Skin epidermis (tissue), 12 donors: ENCODE measurements at regions not wholly inside any gene's neighbourhood (a gene's known extent, or its start where the extent isn't known, plus 50 kb on each side); places are given as distances from the start of the nearest gene placed in this dataset.

Experiments used
- H3K27ac ChIP-seq, 21 experiments: fragments of 200-600 bp; sonication (generic) in 11 of 21; one replicate each; pipeline ENCODE4 v1.5.0; 2020; ENCODE audit warnings: mild to moderate bottlenecking in 3 of 21, inconsistent platforms in 2 of 21, moderate library complexity in 2 of 21
- H3K4me3 ChIP-seq, 7 experiments: fragments of 200-600 bp; sonication (generic) in 2 of 7; one replicate each; pipeline ENCODE4 v1.5.0; 2020; ENCODE audit warnings: inconsistent platforms in 2 of 7, mild to moderate bottlenecking in 2 of 7, moderate library complexity in 1 of 7

DNA sequence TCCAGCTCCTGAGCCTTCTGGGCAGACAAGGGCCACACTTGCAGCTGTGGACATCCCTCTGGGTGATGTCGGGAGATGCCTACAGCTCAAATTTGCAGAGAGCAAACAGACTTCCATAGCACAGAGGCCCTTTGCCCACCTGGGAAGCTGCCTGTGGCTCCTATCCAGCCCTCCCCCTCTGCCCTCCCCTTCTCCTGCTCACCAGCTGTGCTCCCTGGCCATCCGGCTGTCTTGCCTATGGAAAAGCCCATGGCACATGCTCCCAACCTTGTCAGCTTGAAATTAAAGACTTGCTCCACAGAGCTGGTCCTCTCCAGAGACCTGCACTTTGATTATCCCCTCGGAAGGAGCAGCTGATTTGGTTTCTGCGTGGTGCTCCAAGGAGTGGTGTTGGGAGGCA is 118.9 kb upstream of the NECTIN1 start:
- H3K27ac ChIP-seq = no peak overlapping the region

GRCh38 chr11:119846374-119846773 is 117.4 kb upstream of the NECTIN1 start:
- Histone ChIP-seq H3K4me3 (no peak overlapping the region), H3K27ac (no peak overlapping the region)

More for the DNA sequence above, 118.9 kb upstream of the NECTIN1 start:
- H3K4me3 ChIP-seq = no peak overlapping the region

- Histone ChIP-seq H3K4me3 (no peak overlapping the region), H3K27ac (no peak overlapping the region)
Measured at GRCh38 chr11:119845756-119846155, 116.8 kb upstream of the NECTIN1 start.

DNA sequence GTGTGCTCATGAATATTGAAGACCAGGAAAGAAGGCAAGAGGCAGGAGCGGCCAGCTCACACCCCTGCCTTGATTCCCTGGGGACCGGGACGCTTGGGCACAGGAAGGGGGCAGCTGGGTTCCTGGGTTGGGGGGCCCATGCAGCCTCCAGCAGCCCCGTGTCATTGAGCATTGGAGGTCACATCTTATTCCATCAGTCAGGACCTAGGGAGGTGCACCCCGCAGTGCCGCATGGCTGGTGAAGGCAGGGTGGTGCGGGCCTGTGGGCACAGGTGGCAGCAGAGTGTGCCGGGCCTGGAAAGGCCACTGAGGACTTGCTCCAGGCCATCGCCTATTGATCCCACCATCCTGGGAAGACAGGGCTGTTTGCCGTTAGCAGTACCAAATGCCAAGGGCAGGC is 116.3 kb upstream of the NECTIN1 start:
- no peak overlapping the region for H3K4me3 ChIP-seq
- no peak overlapping the region for H3K27ac ChIP-seq

GRCh38 chr11:119844808-119845207 is 115.8 kb upstream of the NECTIN1 start:
- H3K4me3 ChIP-seq = no peak overlapping the region
- H3K27ac ChIP-seq = no peak overlapping the region

- Histone ChIP-seq H3K27ac (no peak overlapping the region), H3K4me3 (no peak overlapping the region)
Measured at GRCh38 chr11:119843877-119844276, 114.9 kb upstream of the NECTIN1 start.

DNA sequence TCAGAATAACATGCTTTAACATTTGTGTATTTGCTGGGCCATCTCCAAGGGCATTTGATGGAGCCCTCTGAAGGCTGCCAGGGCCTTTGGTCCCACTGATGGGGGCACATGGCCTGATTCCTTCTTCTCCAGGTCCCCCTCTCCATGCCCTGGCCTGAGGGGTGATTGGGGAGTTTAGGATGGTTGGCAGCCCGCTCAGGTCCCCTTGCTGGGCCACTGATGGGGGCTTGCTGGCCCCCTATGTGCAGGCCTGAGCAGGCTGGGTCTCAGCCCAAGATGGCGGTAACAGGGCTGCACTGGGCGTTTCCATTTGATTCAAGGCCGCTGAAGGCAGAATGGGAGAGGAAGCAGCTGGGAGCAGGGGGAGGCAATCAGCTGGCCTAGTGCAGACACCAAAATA is 113.7 kb upstream of the NECTIN1 start:
- no peak overlapping the region for H3K4me3 ChIP-seq

GRCh38 chr11:119839476-119840133 is 110.6 kb upstream of the NECTIN1 start:
- H3K27ac ChIP-seq = no peak overlapping the region
- no peak overlapping the region for H3K4me3 ChIP-seq

More for the DNA sequence above, 113.7 kb upstream of the NECTIN1 start:
- H3K27ac ChIP-seq = no peak overlapping the region

GRCh38 chr11:119835753-119836152 is 106.8 kb upstream of the NECTIN1 start:
- H3K27ac ChIP-seq = no peak overlapping the region

DNA sequence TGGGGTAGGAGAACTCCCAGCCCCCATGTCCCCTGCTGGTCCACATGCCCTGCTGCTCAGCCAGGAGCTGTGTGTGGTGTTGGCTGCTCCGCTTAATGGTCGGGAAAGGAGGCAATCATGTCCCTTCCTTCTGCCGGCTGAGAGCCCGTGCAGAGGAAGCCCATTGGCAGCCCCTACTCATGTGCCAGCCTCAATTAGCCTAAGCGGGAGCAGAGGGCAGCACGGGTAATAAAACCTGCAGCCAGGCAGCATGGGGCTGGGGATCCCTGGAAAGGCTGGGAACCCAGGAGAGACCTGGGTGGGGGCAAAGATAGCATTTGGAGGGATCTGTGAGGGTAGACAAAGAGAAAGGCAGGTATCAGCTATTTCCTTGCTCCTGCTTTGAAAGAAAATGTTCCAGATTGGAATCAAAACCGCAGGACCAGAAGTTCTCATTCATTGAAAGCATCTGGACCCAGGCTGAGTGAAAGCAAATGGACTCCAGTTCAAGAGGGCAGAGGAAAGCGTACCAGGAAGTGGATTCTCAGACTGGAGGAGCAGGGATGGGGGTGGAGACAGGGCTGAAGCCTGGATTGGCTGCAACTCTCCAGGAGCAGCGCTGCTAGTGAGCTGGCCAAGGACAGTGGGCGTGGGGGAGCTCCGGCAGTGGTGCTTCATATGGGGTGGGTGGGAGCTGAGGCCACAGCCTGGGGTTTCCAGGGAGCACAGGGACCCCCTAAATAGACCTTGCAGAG is 103.4 kb upstream of the NECTIN1 start:
- Histone ChIP-seq H3K4me3 (no peak overlapping the region), H3K27ac (no peak overlapping the region)

More at GRCh38 chr11:119835753-119836152, 106.8 kb upstream of the NECTIN1 start:
- no peak overlapping the region for H3K4me3 ChIP-seq

- Histone ChIP-seq H3K4me3 (no peak overlapping the region), H3K27ac (no peak overlapping the region)
Measured at GRCh38 chr11:119831011-119831410, 102.0 kb upstream of the NECTIN1 start.

- H3K4me3 ChIP-seq = no peak overlapping the region
- no peak overlapping the region for H3K27ac ChIP-seq
Measured at GRCh38 chr11:119830400-119830799, 101.4 kb upstream of the NECTIN1 start.

DNA sequence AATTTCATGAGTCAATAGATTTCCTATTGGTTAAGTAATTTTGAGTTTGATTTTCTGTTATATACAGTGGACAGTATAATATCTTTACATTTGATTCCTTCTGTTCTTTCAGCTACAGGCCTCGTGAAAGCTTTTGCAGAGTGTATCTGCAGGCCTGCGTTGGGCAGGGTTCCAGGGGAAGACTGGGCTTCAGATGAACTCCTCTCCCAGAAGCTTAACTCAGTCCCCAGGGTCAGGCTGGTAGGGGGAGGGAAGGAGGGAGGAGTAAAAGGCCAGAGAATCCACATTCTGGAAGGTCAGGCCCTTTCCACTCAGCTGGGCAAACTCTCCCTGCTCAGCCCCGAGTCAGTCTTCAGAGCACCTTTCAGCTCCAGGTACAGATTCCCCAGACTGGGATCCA is 100.4 kb upstream of the NECTIN1 start:
- Histone ChIP-seq H3K27ac (no peak overlapping the region), H3K4me3 (no peak overlapping the region)

GRCh38 chr11:119828819-119829218 is 99.8 kb upstream of the NECTIN1 start:
- no peak overlapping the region for H3K27ac ChIP-seq
- no peak overlapping the region for H3K4me3 ChIP-seq

- H3K4me3 ChIP-seq = no peak overlapping the region
- H3K27ac ChIP-seq = no peak overlapping the region
Measured at GRCh38 chr11:119828006-119828405, 99.0 kb upstream of the NECTIN1 start.

GRCh38 chr11:119827113-119827512 is 98.1 kb upstream of the NECTIN1 start:
- H3K4me3 ChIP-seq = no peak overlapping the region

GRCh38 chr11:119823077-119823476 is 94.1 kb upstream of the NECTIN1 start:
- no peak overlapping the region for H3K27ac ChIP-seq
- H3K4me3 ChIP-seq = no peak overlapping the region

More at GRCh38 chr11:119827113-119827512, 98.1 kb upstream of the NECTIN1 start:
- H3K27ac ChIP-seq = no peak overlapping the region

DNA sequence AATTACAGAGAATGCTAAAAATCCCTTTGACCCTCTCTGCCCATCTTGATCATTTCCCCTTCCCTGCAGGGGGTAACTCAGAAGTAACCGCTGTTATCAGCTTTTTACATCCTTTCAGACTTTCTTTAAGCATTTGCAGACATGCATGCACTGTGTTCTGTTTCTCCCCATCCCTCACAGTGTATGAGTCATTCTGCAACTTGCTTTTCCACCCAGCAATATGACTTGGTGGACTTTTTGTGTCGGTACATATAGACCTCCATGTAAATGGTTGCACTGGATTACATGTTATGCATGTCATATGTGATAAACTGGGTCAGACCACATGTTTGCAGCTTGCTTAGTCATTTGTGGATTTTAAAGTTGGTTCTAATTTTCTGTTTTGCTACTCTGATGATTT is 87.7 kb upstream of the NECTIN1 start:
- no peak overlapping the region for H3K27ac ChIP-seq
- no peak overlapping the region for H3K4me3 ChIP-seq

DNA sequence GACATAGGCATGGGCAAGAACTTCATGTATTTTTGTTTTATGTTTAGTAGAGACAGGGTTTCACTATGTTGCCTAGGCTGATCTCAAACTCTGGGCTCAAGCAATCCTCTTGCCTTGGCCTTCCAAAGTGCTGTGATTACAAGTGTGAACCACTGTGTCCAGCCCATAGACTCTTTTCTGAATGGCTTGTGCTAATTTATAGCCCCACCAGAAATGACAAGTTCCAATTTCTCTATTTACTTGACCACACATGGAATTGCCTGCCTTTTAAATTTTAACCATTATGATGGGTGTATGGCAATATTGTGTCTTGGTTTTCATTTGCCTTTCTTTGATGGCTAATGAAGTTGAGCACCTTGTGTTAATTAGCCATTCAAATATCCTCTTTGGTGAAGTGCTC is 85.8 kb upstream of the NECTIN1 start:
- no peak overlapping the region for H3K27ac ChIP-seq
- no peak overlapping the region for H3K4me3 ChIP-seq

DNA sequence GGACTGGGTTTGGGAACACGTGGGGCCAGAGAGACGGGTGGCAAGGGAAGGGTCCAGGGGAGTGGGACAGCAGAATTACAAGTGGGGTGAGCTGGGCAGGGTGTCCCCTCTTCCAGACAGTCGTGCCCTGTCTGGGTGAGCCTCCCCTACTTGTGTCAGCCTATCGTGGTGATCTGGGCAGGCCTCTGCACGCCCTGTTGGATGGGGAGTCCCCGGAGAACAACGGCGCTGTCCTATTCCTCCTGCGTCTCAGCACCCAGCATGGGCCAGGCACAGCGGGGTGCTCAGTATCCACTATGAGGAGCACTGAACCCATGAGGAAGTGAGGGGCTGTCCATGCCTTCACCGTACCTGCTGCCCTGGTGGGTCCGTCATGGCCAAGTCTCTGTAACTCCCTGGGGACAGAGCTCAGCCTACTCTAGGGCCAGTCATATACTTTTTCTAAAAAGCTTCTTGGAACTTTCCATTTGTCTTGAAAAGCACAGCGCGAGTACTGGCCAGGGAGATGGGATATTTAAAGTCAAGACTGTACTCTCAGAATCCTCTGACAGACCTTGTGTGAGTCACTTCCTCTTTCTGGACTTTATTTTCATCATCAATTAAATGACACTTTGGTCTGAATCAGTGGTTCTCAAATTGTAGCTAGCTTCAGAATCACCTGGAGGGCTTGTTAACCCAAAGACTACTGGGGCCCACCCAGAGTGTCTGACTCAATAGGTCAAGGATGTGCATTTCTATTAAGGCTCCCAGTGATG is 81.7 kb upstream of the NECTIN1 start:
- Histone ChIP-seq H3K4me3 (no peak overlapping the region), H3K27ac (no peak overlapping the region)

GRCh38 chr11:119809346-119809745 is 80.3 kb upstream of the NECTIN1 start:
- Histone ChIP-seq H3K4me3 (no peak overlapping the region), H3K27ac (no peak overlapping the region)
